MM.1S (cell line): ENCODE measurements at regions not wholly inside any gene's neighbourhood (a gene's known extent, or its start where the extent isn't known, plus 50 kb on each side); places are given as distances from the start of the nearest gene placed in this dataset.
A peak's percentile ranks its signal among the peaks of the same experiment; 100 is the strongest.

Experiments used
- DNase-seq: peaks from one replicate; pipeline ENCODE4 v3.0.0-alpha.2; 2015
- H2AFZ ChIP-seq: fragments of 300-600 bp; sonication (generic); 2 replicates; pipeline ENCODE4 v1.6.0; 2016; ENCODE audit warnings: antibody characterized with exemption, low read length
- H3F3A ChIP-seq: fragments of 300-600 bp; sonication (generic); 2 replicates; pipeline ENCODE4 v1.6.1; 2016; ENCODE audit warnings: mild to moderate bottlenecking, antibody characterized with exemption, low read length, moderate library complexity, mixed read lengths; ENCODE audit not compliant: insufficient read depth
- H3K27ac ChIP-seq: fragments of 300-600 bp; sonication (generic); 2 replicates; pipeline ENCODE4 v1.5.1; 2016; ENCODE audit warnings: mild to moderate bottlenecking, low read length
- H3K27me3 ChIP-seq: fragments of 300-600 bp; sonication (generic); replicated peaks from 2 replicates; pipeline ENCODE4 v1.6.0; 2016; ENCODE audit warnings: low read length; ENCODE audit not compliant: insufficient read depth
- H3K36me3 ChIP-seq: fragments of 300-600 bp; sonication (generic); replicated peaks from 2 replicates; pipeline ENCODE4 v1.6.1; 2016; ENCODE audit warnings: mild to moderate bottlenecking, low read length, mixed read lengths; ENCODE audit not compliant: insufficient read depth
- H3K4me1 ChIP-seq: fragments of 300-600 bp; sonication (generic); 2 replicates; pipeline ENCODE4 v1.6.1; 2016; ENCODE audit warnings: low read length, mixed read lengths
- H3K4me2 ChIP-seq: fragments of 300-600 bp; sonication (generic); 2 replicates; pipeline ENCODE4 v1.6.0; 2016; ENCODE audit warnings: low read depth, low read length
- H3K4me3 ChIP-seq: fragments of 300-600 bp; sonication (generic); 2 replicates; pipeline ENCODE4 v1.5.1; 2016; ENCODE audit warnings: low read length, mixed read lengths
- H3K79me2 ChIP-seq: fragments of 300-600 bp; sonication (generic); 2 replicates; pipeline ENCODE4 v1.6.1; 2016; ENCODE audit warnings: mixed run types, low read length, mixed read lengths
- H3K9ac ChIP-seq: fragments of 300-600 bp; sonication (generic); 2 replicates; pipeline ENCODE4 v1.6.1; 2016; ENCODE audit warnings: low read length, mixed read lengths
- H3K9me2 ChIP-seq: fragments of 300-600 bp; sonication (generic); replicated peaks from 2 replicates; pipeline ENCODE4 v1.6.1; 2016; ENCODE audit warnings: mild to moderate bottlenecking, low read length, mixed read lengths; ENCODE audit not compliant: insufficient read depth
- H3K9me3 ChIP-seq: fragments of 300-600 bp; sonication (generic); replicated peaks from 2 replicates; pipeline ENCODE4 v1.6.1; 2016; ENCODE audit warnings: mild to moderate bottlenecking, low read length, mixed read lengths; ENCODE audit not compliant: insufficient read depth
- H4K20me1 ChIP-seq: fragments of 300-600 bp; sonication (generic); 2 replicates; pipeline ENCODE4 v1.6.1; 2016; ENCODE audit warnings: mild to moderate bottlenecking, low read length, moderate library complexity, mixed read lengths; ENCODE audit not compliant: insufficient read depth
- CTCF ChIP-seq: fragments of 300-600 bp; sonication (generic); IDR thresholded peaks from 2 replicates; pipeline ENCODE4 v1.5.1; 2016; ENCODE audit warnings: antibody characterized with exemption, low read length, mixed read lengths
- EZH2 ChIP-seq: fragments of 300-600 bp; sonication (generic); optimal IDR thresholded peaks from 2 replicates; pipeline ENCODE3; 2017; ENCODE audit warnings: low read depth, mild to moderate bottlenecking, antibody characterized with exemption, low read length, mixed read lengths
- EZH2phosphoT487 ChIP-seq: fragments of 300-600 bp; sonication (generic); IDR thresholded peaks from 2 replicates; pipeline ENCODE4 v1.6.1; 2018; ENCODE audit warnings: antibody characterized with exemption, low read length

- H3K9me2 ChIP-seq: no peaks in the 10 kb centered on the region
- peak; percentile 8 for DNase-seq
- no peak overlapping the region for H3K4me3 ChIP-seq
These were observed 296.9 kb downstream of the BCKDHB start for GRCh38 chr6:80403365-80403764.

GRCh38 chr6:80402266-80402665, 295.8 kb downstream of the BCKDHB start:
- no peaks in the 10 kb centered on the region for H3K27me3 ChIP-seq
- 0 out of 2 replicates have a peak, but pooled peaks cover 5% of the 10 kb centered on the region for H3K4me1 ChIP-seq
- H3K27ac ChIP-seq: no peak overlapping the region
- H3K9me2 ChIP-seq: no peaks in the 10 kb centered on the region
- no peaks in the 10 kb centered on the region for H3F3A ChIP-seq
- H2AFZ ChIP-seq: no peak overlapping the region
- no peaks in the 10 kb centered on the region for H4K20me1 ChIP-seq
- no peaks in the 10 kb centered on the region for H3K79me2 ChIP-seq
- H3K4me3 ChIP-seq: no peak overlapping the region
- H3K9ac ChIP-seq: no peak overlapping the region
- no peak for DNase-seq
- H3K9me3 ChIP-seq: no peaks in the 10 kb centered on the region
- H3K36me3 ChIP-seq: no peaks in the 10 kb centered on the region
- TF ChIP-seq CTCF: no peak
- no peak for TF ChIP-seq EZH2
- TF ChIP-seq EZH2phosphoT487: no peak
- no peak overlapping the region for H3K4me2 ChIP-seq

More at GRCh38 chr6:80403365-80403764, 296.9 kb downstream of the BCKDHB start:
- Histone ChIP-seq H3K9ac (no peak overlapping the region), H3K4me2 (no peak overlapping the region), H4K20me1 (no peaks in the 10 kb centered on the region), H3K27me3 (no peaks in the 10 kb centered on the region), H2AFZ (no peak overlapping the region), H3K27ac (no peak overlapping the region), H3K9me3 (no peaks in the 10 kb centered on the region), H3K4me1 (0 out of 2 replicates have a peak, but pooled peaks cover 5% of the 10 kb centered on the region), H3K36me3 (no peaks in the 10 kb centered on the region), H3K79me2 (no peaks in the 10 kb centered on the region), H3F3A (no peaks in the 10 kb centered on the region)
- TF ChIP-seq EZH2phosphoT487: no peak
